ENCODE measurements at regions not wholly inside any gene's neighbourhood (a gene's known extent, or its start where the extent isn't known, plus 50 kb on each side); places are given as distances from the start of the nearest gene placed in this dataset.
"Not testable (repeated sequence)": the region's sequence is repeated elsewhere in the genome, so short reads cannot be mapped to it uniquely, and the experiment has no call there.

DNA sequence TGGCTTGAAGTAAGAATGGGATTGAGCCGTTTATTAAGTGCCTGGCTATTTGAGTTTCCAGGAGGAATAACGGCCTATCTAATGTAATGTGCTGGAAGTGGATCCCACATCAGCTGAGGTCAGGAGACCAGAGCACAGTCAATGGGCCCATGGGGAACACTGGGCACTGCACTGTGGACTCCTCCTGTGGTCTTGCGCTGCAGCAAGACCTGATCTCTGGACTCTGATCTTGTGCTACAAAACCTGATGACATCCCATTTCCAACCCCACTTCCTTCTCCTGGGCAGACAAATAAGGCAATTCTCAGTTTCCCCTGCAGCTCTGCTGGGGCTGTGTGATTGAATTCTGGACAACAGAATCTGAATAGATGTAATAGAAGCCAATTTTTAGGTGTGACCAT, 151.7 kb upstream of the ADCY2 start:
- DNase-seq, result no peak

DNA sequence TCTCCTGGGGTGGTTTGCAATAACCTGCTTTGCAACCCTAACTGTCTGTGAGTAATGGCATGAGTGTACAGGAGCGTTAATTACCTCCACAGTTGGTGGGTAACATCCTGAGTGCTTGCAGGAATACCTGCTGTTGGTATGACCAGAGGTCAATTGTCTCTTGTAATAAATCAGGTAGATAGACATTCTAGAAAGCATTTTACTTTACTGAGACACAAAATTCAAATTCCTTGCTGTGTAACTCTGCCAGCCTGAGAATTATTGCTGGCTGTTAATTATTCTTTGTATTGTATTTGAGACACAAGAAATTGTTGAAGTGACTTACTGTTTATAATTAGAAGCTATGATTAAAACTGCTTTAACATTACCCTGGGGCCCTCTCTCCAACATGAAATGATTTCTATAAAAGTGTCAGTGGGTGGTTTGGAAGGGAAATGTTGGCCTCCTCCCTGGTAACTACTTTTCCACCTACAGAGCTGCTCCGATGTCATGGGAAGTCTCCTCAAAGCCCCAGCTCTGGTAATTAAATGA, 150.8 kb upstream of the ADCY2 start:
- no peak for DNase-seq

DNA sequence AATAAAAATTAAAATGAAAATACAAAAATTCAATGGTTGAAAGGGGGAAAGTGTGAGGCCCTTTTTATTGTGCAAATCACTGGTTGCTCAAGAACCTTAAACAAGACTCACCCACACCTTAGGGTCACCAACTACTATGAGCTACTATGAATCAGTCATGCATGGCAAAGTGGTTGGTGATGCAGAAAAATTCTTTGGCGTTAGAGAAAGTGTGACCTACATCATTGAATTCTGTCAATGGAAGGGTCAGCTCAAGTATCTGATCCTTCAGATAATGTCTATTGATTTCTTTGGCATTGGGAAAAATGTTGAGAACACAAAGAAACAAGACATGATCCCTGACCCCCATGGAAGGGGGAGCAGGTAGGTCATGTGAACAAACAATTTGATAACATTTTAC, 149.7 kb upstream of the ADCY2 start:
- DNase-seq, result no peak

DNA sequence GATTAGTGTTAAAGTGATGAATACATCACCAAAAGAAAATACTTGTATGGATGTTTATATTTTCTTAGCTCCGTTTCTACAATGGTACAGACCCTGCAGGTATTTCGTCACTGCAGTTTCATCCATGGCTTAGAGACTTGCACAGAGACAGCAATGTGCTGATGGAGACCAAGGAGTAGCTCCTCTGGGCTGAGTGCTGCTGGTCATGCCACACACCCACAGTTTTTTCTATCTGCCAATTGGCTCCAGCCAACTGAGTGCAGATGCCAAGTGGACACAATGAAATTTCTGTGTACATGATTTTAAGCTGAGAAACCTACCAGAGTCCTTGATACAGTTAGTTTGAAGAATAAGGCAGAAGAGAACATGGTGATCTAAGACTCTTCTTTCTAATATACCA, 145.9 kb upstream of the ADCY2 start:
- DNase-seq, result no peak

DNA sequence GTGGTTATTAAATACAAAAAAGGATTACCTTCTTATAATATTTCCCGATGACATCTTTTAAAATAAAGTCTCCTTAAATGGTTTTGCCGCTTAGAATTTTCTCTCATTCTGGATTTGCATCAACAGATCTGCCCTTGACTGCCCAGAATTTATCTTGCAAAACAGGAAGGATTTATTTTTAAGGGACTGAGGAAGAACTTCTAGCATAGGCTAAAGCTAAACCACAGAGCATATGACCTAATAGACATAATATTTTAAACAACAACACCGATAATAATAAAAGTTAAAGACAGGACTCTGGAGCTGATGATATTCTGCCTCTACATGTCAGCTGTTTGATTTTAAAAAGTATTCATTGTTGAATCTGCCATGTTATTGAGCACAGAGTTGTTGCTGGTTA, 145.3 kb upstream of the ADCY2 start:
- no peak for DNase-seq

DNA sequence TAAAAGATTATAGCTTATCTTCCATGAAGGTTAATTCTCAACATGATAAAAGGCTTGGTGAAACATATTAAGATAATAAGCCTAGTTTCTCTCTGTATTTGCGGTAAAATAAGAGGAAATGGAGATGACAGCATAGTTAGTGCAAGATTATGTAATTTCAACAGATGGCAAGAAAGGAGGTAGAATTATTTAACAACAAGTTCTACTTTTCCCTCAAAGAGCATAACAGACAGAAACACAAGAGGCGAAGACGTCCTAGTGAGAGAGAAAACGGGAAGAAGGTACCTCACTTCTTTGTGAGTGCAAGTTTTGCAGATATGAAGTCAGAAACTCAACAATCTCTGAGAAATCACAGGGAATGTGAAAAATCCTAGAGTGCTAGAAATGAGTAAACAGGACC, 144.8 kb upstream of the ADCY2 start:
- no peak for DNase-seq

DNA sequence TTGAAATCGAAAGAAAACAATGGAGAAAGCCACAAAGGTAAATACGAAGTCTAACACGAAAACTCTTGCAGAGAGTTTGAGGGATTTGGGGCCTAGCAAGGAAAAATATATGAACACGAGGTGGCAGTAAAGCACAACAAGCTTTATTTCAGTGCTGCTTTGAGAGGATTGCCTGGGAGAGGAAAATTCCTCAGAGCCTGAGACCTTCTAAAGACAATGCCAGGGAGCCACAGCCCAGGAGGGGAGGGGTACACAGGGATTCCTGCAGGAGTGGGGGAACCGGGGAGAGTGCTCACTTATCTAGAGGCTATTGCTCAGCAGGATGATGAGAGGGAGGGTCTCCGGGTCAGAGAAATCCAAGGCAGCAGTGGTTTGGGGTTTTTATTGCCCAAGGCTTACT, 134.9 kb upstream of the ADCY2 start:
- peak; percentile 87 for DNase-seq

DNA sequence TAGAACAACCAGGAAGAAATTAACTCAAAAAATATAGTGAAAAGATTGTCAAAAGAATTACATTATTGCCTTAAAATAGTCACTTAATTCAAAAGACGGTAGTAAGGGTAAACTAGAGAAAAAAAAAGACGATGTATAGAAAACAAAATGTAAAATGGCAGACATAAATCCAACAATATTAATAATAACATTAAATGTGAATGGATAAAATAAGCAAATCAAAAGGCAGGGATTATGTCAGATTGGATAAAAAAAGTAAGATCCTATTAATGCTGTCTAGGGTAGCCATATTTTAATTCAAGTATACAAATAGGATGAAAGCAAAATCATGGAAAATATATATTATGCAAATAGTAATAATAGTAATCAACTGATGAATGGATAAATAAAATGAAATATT, 134.0 kb upstream of the ADCY2 start:
- DNase-seq, result no peak

DNA sequence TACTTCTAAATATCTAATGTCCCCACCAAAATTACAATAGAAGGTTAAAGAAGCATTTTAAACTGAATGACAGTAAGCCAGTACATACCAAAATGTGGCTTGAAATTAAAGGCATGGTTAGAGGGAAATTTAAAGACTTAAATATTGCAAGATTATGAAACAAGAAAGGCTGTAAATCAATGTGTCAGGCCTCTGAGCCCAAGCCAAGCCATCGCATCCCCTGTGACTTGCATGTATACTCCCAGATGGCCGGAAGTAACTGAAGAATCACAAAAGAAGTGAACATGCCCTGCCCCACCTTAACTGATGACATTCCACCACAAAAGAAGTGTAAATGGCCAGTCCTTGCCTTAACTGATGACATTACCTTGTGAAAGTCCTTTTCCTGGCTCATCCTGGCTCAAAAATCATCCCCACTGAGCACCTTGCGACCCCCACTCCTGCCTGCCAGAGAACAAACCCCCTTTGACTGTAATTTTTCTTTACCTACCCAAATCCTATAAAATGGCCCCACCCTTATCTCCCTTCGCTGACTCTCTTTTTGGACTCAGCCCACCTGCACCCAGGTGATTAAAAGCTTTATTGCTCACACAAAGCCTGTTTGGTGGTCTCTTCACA, 132.4 kb upstream of the ADCY2 start:
- DNase-seq, result not testable (repeated sequence)

DNA sequence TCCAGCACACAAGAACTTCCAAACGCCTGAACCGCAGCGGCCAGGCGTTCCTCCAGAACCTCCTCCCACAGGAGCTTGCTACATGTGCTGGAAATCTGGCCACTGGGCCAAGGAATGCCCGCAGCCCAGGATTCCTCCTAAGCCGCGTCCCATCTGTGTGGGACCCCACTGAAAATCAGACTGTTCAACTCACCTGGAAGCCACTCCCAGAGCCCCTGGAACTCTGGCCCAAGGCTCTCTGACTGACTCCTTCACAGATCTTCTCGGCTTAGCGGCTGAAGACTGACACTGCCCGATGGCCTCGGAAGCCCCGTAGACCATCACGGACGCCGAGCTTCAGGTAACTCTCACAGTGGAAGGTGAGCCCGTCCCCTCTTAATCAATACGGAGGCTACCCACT, 130.2 kb upstream of the ADCY2 start:
- DNase-seq, result not testable (repeated sequence)

DNA sequence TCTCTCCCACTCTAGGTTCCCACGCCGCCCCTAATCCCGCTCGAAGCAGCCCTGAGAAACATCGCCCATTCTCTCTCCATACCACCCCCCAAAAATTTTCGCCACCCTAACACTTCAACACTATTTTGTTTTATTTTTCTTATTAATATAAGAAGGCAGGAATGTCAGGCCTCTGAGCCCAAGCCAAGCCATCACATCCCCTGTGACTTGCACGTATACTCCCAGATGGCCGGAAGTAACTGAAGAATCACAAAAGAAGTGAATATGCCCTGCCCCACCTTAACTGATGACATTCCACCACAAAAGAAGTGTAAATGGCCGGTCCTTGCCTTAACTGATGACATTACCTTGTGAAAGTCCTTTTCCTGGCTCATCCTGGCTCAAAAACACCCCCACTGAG, 127.2 kb upstream of the ADCY2 start:
- DNase-seq, result not testable (repeated sequence)

DNA sequence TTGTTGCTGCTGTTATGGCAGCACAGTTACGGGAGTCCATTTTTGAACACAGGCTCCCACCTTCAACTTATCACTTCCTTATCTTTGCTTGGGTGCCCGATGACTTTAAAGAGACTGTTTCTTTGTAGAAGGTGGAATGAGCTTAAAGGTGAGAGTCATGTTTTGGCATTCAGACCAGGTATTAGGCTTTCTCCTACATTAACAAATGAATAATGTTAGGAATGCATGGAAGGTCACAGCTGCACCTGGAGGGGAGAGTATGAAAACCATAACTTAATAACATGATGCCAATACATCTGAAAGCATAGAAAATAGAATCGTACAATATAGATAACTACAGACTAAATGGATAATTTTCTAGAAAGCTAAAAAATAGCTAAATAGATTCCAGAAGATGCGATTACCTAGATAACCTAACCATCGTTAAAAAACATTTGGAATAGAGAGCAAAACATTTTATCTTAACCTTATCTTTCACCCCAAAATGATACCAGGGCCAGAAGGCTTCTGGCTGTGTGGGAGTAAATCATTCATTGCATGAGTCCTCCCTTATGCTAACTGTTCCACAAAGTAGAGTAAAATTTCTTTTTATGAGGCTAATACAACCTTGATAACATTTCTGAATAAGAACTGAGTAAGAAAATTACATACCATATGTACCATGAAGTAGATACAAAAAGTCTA, 126.2 kb upstream of the ADCY2 start:
- no peak for DNase-seq

DNA sequence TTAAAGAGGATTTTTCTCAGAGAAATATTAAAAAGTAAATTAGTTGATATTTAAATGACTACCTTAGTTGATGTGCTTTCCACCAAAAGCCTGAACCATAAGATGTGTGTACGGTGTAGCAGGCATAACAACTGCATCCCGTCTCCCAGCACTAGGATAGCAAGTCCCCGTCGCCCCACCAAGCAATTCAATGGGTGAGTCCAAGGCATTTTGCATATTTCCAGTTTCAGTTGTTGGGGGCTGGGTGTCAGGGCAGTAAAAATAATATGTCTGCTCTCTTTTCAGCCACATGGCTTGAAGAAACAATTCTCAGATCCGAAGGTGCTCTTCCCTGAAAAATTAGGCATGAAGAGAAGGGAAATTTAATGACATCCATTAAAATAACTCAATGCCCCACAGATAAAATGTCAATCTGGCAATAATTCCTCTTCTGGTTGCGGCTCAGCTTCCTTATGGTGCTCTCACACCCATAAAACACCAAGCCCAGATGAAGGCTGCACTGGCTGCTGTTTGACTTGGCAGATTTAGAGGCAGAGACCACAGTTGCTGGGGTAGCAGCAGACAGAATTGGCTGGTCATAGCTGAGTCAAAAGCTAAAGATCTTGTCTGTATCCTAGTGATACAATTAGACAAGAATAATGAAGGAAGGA, 124.4 kb upstream of the ADCY2 start:
- DNase-seq, result no peak

DNA sequence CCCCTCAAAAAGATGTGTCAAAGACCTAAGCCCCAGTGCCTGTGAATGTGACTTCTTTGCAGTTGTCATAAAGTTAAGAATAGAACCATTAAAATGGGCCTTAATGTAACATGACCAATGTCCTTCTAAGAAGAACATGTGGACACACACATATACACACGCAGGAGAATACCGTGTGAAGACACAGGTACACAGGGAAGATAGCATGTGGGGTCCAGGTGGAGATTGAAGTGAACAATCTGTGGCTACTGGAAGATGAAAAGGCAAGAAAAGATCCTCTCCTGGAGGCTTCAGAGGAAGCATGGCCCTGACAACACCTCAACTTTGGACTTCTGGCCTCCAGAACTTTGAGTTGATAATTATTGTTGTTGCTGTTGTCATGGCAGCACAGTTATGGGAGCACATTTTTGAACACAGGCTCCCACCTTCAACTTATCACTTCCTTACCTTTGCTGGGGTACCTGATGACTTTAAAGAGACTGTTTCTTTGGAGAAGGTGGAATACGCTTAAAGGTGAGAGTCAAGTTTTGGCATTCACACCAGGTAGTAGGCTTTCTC, 123.5 kb upstream of the ADCY2 start:
- DNase-seq, result no peak

DNA sequence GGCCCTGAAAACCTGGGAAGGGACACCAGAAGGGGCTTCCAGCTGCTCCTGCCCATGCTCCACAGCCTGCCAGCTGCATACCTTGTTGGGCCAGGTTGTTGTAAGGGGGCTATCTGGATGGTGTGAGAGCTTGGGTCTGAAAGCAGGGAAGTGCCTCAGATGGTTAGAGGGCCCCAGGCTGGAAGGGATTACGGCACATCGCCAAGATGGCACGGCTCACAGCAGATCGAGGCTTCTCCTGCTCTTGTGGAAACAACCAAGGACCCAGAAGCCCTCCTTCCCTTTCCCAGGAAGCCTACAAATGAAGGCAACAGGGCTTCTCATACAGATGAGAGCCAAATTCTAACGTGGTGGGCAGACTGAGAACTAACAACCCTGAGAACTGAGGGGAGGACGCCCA, 121.7 kb upstream of the ADCY2 start:
- no peak for DNase-seq

DNA sequence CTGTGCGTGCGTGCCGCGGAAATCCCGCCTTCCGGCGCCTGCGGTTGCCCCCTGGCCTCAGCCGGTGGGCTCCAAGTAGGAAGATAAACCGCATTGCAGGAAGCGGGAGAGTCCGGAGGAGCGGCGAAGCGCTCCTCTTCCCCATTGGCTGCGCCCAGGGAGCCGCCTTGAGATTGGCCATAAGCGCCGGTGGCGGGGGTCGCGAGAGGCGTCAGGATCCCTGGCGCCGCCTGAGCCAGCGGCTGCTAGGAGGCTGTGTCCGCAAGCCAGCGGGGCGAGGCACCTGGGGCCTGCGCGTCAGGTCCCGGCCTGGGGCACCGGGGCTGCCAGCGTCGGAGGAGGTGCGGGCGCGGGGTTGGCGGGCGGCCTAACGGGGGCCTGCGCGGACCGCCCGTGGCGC, 106.3 kb upstream of the ADCY2 start:
- not testable (repeated sequence) for DNase-seq

DNA sequence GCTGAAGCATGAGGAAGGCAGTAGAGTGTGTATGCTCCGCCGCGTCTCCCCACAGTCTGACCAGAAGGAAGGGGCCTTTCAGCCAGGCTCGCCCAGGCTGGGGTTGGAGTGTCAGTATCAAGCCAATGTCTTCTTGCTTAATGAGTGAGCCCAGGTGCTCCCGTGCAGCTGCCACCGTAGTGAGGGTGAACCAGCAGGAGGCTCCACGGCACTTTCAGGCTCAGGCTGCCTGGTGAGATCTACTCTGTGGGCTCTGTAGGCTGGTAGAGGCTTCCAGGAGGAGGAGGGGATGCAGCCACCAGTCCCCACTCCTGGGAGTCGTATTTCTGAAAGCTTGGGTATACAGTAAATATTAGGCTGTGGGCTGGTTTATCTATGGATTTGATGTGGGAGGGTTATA, 98.1 kb upstream of the ADCY2 start:
- DNase-seq, result not testable (repeated sequence)

DNA sequence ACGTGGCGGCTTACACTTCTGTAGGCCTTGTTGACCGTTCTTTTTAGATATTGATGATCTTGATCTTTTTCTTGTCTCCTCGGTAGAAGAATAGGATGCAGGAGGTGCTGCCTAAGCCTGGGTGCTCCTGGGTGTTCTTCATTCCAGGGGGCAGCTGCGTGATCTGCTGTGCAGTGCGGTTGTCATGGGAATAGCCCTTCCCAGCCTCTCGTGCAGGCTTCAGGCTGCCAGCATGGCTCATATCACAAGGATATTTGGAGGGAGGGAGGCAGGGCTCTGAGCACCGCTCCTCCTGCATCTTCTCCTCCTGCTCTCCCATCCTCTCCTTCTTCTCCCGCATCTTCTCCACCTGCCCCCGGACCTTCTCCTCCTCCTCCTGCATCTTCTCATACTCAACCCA, 96.2 kb upstream of the ADCY2 start:
- DNase-seq, result not testable (repeated sequence)

DNA sequence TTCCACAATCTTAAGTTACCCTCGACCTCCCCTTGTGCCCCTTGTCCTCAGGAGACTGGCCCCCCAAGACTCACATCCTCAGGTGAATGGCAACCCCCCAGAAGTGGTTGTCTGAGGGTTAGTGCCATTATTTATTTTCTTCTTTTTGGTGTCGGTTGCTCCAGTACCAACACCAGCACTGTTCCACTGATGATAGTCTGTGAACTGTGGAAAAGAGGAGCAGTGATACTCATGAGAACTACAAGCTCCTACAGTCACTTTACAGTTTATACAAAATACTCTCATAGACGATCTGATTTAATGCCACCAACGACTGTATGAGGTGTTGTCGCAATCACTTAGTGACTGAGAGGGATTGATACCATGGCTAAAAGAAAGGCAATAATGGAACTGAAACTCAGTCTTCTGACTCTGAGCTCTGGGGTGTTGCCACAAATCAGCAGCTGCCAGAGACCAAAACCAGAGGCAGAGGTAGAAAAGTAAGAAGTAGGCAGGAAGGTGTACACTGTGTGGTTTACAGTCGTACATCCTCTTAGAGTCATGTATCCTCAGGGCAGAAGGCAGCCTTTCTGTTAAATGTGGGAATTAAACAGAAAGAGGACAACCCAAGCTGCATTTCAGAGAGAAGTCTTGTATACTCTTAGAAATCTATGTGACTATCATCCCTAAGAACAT, 90.8 kb upstream of the ADCY2 start:
- DNase-seq, result not testable (repeated sequence)

DNA sequence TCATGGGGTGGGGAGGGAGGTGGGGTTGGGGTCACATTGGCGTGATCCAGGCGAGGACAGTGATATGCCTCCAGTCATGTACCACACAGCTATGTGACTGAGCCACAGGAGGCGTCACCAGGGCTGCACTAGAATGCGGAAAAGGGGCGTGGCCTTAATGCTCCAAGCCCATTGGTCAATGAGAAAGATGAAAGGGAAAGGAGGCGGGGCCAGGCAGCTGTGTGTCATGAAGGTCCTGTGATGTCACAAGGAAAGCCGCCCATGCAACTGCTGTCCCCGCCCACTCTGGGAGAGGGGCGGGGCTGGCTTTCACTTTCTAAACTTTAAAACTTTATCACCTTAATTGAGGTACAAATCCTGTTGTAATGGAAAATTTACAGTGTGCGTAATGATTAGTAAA, 89.4 kb upstream of the ADCY2 start:
- not testable (repeated sequence) for DNase-seq

DNA sequence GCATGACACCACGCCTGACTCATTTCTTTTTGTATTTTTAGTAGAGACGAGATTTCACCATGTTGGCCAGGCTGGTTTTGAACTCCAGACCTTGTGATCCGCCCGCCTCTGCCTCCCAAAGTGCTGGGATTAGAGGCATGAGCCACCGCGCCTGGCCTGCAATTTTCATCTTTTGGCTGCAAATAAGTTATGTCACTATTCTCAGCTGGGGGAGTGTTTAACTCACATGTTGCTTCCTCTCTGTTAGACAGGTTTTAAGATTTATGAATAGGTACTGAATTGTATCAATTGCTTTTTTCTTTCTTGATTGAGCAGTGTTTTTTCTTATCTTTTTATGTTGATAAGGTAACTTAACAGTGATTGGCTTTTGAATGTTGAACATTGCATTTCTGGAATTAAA, 88.2 kb upstream of the ADCY2 start:
- DNase-seq, result not testable (repeated sequence)

DNA sequence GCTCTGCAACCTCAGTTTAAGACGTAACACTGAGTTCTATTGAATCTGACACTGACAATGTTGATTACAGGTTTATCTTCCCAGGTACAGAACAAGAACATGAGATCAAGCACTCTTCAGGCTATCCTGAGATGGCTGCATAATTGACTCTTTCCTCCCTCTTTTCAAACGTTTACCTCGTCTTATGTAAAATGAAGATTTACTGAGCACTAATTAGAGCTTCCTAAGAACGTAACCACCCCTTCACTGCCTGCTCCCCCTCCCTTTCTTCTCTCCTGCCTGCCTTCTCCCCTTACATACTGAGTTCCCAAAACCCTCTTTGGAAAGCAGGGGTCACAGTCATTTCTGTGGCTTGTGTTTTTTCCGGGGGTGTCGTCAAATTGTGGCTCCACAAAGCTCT, 86.2 kb upstream of the ADCY2 start:
- not testable (repeated sequence) for DNase-seq

DNA sequence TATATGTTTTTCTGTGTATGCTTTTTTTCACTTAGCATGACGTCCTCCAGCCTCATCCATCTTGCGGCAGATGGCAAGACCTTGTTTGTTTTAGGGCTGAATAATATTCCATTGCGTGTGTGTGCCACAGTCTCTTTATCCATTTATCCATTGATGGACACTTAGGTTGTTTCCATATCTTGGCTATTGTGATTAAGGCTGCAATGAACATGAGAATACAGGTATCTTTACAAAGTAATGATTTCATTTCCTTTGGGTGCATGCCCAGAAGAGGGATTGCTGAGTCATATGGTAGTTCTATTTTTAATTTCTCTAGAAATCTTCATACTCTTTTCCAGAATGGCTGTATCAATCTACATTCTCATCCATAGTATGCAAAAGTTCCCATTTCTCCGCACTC, 85.3 kb upstream of the ADCY2 start:
- not testable (repeated sequence) for DNase-seq
